Heart right ventricle (tissue), 16 donors: ENCODE measurements at regions not wholly inside any gene's neighbourhood (a gene's known extent, or its start where the extent isn't known, plus 50 kb on each side); places are given as distances from the start of the nearest gene placed in this dataset.

Experiments used
- ATAC-seq, 8 donors: fragments of 200-7000 bp; cut with Tn5 transposase; one replicate each; pipeline ENCODE4 v1.9.1; 2020; ENCODE audit warnings: mild to moderate bottlenecking in 8 of 8, moderate library complexity in 8 of 8, moderate number of reproducible peaks in 1 of 8
- DNase-seq, 2 donors: peaks; one replicate each; pipeline ENCODE4 v3.0.0-alpha.2; 2020
- H3K27ac ChIP-seq, 10 donors: fragments of 200-600 bp; sonication (generic) in 2 of 10; one replicate each; pipeline versions ENCODE4 v1.5.0 to v1.8.0; 2020 to 2022; ENCODE audit warnings: mild to moderate bottlenecking in 3 of 10
- H3K27me3 ChIP-seq, 7 donors: fragments of 200-600 bp; one replicate each; pipeline ENCODE4 v1.8.0; 2021 to 2022; ENCODE audit warnings: mild to moderate bottlenecking in 2 of 7
- H3K36me3 ChIP-seq, 9 donors: fragments of 200-600 bp; sonication (generic) in 1 of 9; one replicate each; pipeline versions ENCODE4 v1.5.0 to v1.8.0; 2020 to 2022; ENCODE audit warnings: mild to moderate bottlenecking in 2 of 9
- H3K4me1 ChIP-seq, 9 donors: fragments of 200-600 bp; sonication (generic) in 1 of 9; one replicate each; pipeline versions ENCODE4 v1.5.0 to v1.8.0; 2020 to 2022; ENCODE audit warnings: mild to moderate bottlenecking in 4 of 9
- H3K4me3 ChIP-seq, 10 donors: fragments of 200-600 bp; sonication (generic) in 2 of 10; one replicate each; pipeline versions ENCODE4 v1.5.0 to v1.8.0; 2020 to 2022; ENCODE audit warnings: mild to moderate bottlenecking in 7 of 10, moderate library complexity in 2 of 10
- H3K9me3 ChIP-seq, 11 donors: fragments of 200-600 bp in 10 of 11; sonication (generic) in 2 of 11; one replicate each; pipeline versions ENCODE4 v1.5.0 to v1.8.0; 2013 to 2022; ENCODE audit warnings: mild to moderate bottlenecking in 2 of 11, control low read depth in 1 of 11, moderate library complexity in 1 of 11
- CTCF ChIP-seq, 9 donors: fragments of 200-600 bp; sonication (generic) in 2 of 9; IDR thresholded peaks; one replicate each; pipeline versions ENCODE4 v1.5.0 to v1.8.0; 2021 to 2022; ENCODE audit warnings: antibody characterized with exemption in 9 of 9, mild to moderate bottlenecking in 5 of 9, moderate library complexity in 1 of 9
- WGBS, 2 donors: extraction: QIAGEN DNeasy Blood & Tissue Kit; methylation state at CpG; one replicate each; pipeline ENCODE4 v1.1.7; 2013; ENCODE audit warnings: inconsistent platforms in 1 of 2; 5-methylcytosine and 5-hydroxymethylcytosine counted together
- intact Hi-C, 10 donors: fragments of 100-400 bp; cut with DNase I; formaldehyde crosslinking; loops; one replicate each; pipeline versions ENCODE4 v1.11.1 to v1.14.2; 2022
- donor health status: Arrhythmogenic right ventricular cardiomyopathy.
- donor health status: ischemic (EF 13 %, LVEDD 7.1; RV severe dilation, severe dysfunction).
- donor health status: healthy with polysubstance abuse.
- donor health status: DM: no; HTN: yes; CAD: no.
- donor health status: DM: no; HTN: no; CAD: no.
- donor health status: ischemic (EF 25% LVEDD 6.9; RV normal size, moderate dysfunction).
- donor health status: ischemic (EF 25% LVEDD 5.7; RV mildly dilated, moderate dysfunction).
- donor health status: healthy.
- donor health status: DM: yes; HTN: yes; CAD: no.
- donor health status: Ischemic cardiomyopathy.
- donor health status: ischemic (EF 35%, LVEDD 5.7; RV mildly dilated, moderate dysfunction).
- donor health status: nonischemic (EF 11% LVEDD 7.7; RV severe dilation, severe dysfunction).
- donor health status: DM: yes; HTN: yes; CAD: no.
- donor health status: PGD.
- donor health status: ischemic (EF 29% LVEDD 5.4; RV normal size, mild dysfunction).
- donor health status: nonischemic (EF 23%, LVEDD 6.1; RV moderate dilation, normal function).

GRCh38 chr2:155391613-155392130 lies 693.2 kb downstream of the KCNJ3 start:
- Histone ChIP-seq H3K9me3 (no peaks in the 10 kb centered on the region), H3K36me3 (no peaks in the 10 kb centered on the region), H3K27me3 (peaks cover 0 to 6% (median 0%) of the 10 kb centered on the region in 7 donors), H3K27ac (no peak overlapping the region), H3K4me3 (no peak overlapping the region), H3K4me1 (no peaks in the 10 kb centered on the region)
- DNase-seq: no peak
- 37 to 41% methylated on average over 2 of the region's 2 CpGs for WGBS, 2 donors
- no peak for ATAC-seq
- TF ChIP-seq CTCF (IDR thresholded peaks at IDR 0.05): no peak
- intact Hi-C loops: no loop called here

- no peak for TF ChIP-seq CTCF (IDR thresholded peaks at IDR 0.05)
Measured at GRCh38 chr2:155389224-155389623, 690.7 kb downstream of the KCNJ3 start.

GRCh38 chr2:155384555-155385123 lies 686.1 kb downstream of the KCNJ3 start:
- 75 to 78% methylated on average over 3 of the region's 3 CpGs for WGBS, 2 donors
- H3K27me3 ChIP-seq: peaks cover 0 to 12% (median 0%) of the 10 kb centered on the region in 7 donors
- no peaks in the 10 kb centered on the region for H3K9me3 ChIP-seq
- TF ChIP-seq CTCF (IDR thresholded peaks at IDR 0.05): no peak
- H3K36me3 ChIP-seq: no peaks in the 10 kb centered on the region
- H3K4me3 ChIP-seq: no peak overlapping the region
- DNase-seq: no peak
- no peak overlapping the region for H3K27ac ChIP-seq
- ATAC-seq: no peak
- no peaks in the 10 kb centered on the region for H3K4me1 ChIP-seq
- intact Hi-C loops: no loop called here

More at GRCh38 chr2:155389224-155389623, 690.7 kb downstream of the KCNJ3 start:
- Histone ChIP-seq H3K4me3 (no peak overlapping the region), H3K27ac (no peak overlapping the region), H3K27me3 (peaks cover 0 to 10% (median 0%) of the 10 kb centered on the region in 7 donors), H3K36me3 (no peaks in the 10 kb centered on the region), H3K9me3 (no peaks in the 10 kb centered on the region), H3K4me1 (no peaks in the 10 kb centered on the region)
- ATAC-seq (no peak), DNase-seq (no peak)
- intact Hi-C loops: no loop called here
- WGBS, 2 donors: 85 to 87% methylated on average over 1 of the region's 1 CpG

GRCh38 chr2:155382776-155383175 lies 684.3 kb downstream of the KCNJ3 start:
- Histone ChIP-seq H3K36me3 (no peaks in the 10 kb centered on the region), H3K27me3 (peaks cover 0 to 5% (median 0%) of the 10 kb centered on the region in 7 donors), H3K27ac (no peak overlapping the region), H3K4me1 (no peaks in the 10 kb centered on the region), H3K9me3 (no peaks in the 10 kb centered on the region), H3K4me3 (no peak overlapping the region)
- 68 to 77% methylated on average over 3 of the region's 3 CpGs for WGBS, 2 donors
- DNase-seq (no peak), ATAC-seq (no peak)
- intact Hi-C loops: no loop called here
- TF ChIP-seq CTCF (IDR thresholded peaks at IDR 0.05): no peak
